ENCODE measurements at regions not wholly inside any gene's neighbourhood (a gene's known extent, or its start where the extent isn't known, plus 50 kb on each side); places are given as distances from the start of the nearest gene placed in this dataset.

DNA sequence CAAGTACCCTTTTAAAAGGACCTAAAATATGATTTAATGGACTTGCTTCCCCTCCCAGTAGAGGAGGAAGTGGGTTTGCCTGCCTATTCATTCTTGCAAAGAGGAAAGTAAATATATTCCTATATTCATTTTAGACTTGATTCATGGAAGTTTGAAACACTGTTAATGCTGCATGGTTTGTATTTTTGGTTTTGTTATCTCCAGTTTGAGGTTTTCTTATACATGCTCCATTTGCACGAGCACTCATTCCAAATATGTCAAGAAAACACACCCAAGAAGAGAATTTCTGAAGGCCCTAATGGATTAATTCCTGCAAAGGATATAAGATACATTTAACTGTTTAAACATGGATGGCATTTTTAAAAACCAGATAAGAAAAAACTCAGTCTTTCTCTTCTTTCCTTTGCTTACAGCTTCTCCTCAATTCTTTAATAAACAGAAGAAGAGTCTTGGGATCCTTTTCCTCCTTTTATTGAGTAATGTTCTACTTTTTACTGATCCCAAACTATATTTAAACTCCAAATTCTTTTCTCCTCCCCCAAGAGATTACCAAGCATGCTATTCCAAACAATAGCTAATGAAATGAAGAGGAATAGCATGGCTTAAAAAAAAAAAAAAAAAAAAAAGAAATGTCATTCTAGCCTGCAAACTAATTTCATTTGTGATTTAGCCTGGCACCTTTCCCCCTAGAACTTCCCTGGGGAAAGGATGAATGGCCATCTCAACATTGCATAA, 54.6 kb upstream of the LDB2 start:
- Histone ChIP-seq H3K4me3 (no peak overlapping the region), H3K27me3 (no peaks in the 10 kb centered on the region), H3K36me3 (no peaks in the 10 kb centered on the region), H3K9me3 (no peaks in the 10 kb centered on the region)
- DNase-seq, result no peak

- no peak for DNase-seq
- H3K4me3 ChIP-seq, result no peak overlapping the region
- no peaks in the 10 kb centered on the region for H3K9me3 ChIP-seq
- no peaks in the 10 kb centered on the region for H3K27me3 ChIP-seq
- no peaks in the 10 kb centered on the region for H3K36me3 ChIP-seq
Observed at GRCh38 chr4:16952462-16952871, 54.0 kb upstream of the LDB2 start.
